CD14-positive monocyte (primary cell): ENCODE measurements at regions not wholly inside any gene's neighbourhood (a gene's known extent, or its start where the extent isn't known, plus 50 kb on each side); places are given as distances from the start of the nearest gene placed in this dataset.

ENCODE experiments used
- DNase-seq, 3 donors: peaks; one replicate each; pipeline ENCODE4 v3.0.0-alpha.2; 2011 to 2022
- H2AFZ ChIP-seq: 2 replicates; pipeline ENCODE4 v1.6.0; 2012; ENCODE audit warnings: mild to moderate bottlenecking, low read depth, low read length, inconsistent platforms; ENCODE audit not compliant: insufficient read depth, poor library complexity, severe bottlenecking
- H3K27ac ChIP-seq, 2 donors: 1 replicate in 1 of 2; 2 replicates in 1 of 2; pipeline ENCODE4 v1.5.1; 2012 to 2013; ENCODE audit warnings: low read length in 2 of 2, control low read depth in 1 of 2, inconsistent platforms in 1 of 2, low read depth in 1 of 2, mild to moderate bottlenecking in 1 of 2
- H3K27me3 ChIP-seq, 2 donors: one replicate each; pipeline versions ENCODE4 v1.6.0 to v1.6.1; 2011 to 2013; ENCODE audit warnings: low read length in 2 of 2; ENCODE audit not compliant: control insufficient read depth in 2 of 2, insufficient read depth in 2 of 2
- H3K36me3 ChIP-seq, 2 donors: replicated peaks in 1 of 2; 1 replicate in 1 of 2; 2 replicates in 1 of 2; pipeline versions ENCODE4 v1.5.1 to v1.6.1; 2012 to 2013; ENCODE audit warnings: low read length in 2 of 2, control low read depth in 1 of 2, inconsistent platforms in 1 of 2, mild to moderate bottlenecking in 1 of 2; ENCODE audit not compliant: insufficient read depth in 2 of 2, control insufficient read depth in 1 of 2
- H3K4me1 ChIP-seq, 2 donors: 1 replicate in 1 of 2; 2 replicates in 1 of 2; pipeline versions ENCODE4 v1.5.1 to v1.6.1; 2012 to 2013; ENCODE audit warnings: low read length in 2 of 2, control low read depth in 1 of 2, inconsistent platforms in 1 of 2, mild to moderate bottlenecking in 1 of 2, moderate library complexity in 1 of 2; ENCODE audit not compliant: insufficient read depth in 2 of 2, control insufficient read depth in 1 of 2
- H3K4me2 ChIP-seq: replicated peaks from 2 replicates; pipeline ENCODE3; 2012; ENCODE audit warnings: low read length, moderate library complexity, mild to moderate bottlenecking; ENCODE audit not compliant: poor library complexity, severe bottlenecking; ENCODE audit errors: extremely low read depth
- H3K4me3 ChIP-seq, 3 experiments: fragments of 200-600 bp in 1 of 3; sonication (generic) in 1 of 3; replicated peaks in 1 of 3; 1 replicate in 2 of 3; 2 replicates in 1 of 3; pipeline ENCODE4 v1.5.1; 2011 to 2013; ENCODE audit warnings: low read length in 3 of 3, mild to moderate bottlenecking in 3 of 3, control low read depth in 2 of 3, low read depth in 2 of 3, inconsistent platforms in 1 of 3, moderate library complexity in 1 of 3
- H3K79me2 ChIP-seq: 2 replicates; pipeline ENCODE4 v1.6.0; 2012; ENCODE audit warnings: mild to moderate bottlenecking, control low read depth, inconsistent platforms, low read length, moderate library complexity; ENCODE audit not compliant: insufficient read depth
- H3K9ac ChIP-seq: 2 replicates; pipeline ENCODE4 v1.6.0; 2017; ENCODE audit warnings: low read length, mild to moderate bottlenecking; ENCODE audit not compliant: insufficient read depth, poor library complexity, severe bottlenecking
- H3K9me3 ChIP-seq, 2 donors: replicated peaks in 1 of 2; 1 replicate in 1 of 2; 2 replicates in 1 of 2; pipeline versions ENCODE4 v1.5.1 to v1.6.1; 2012 to 2013; ENCODE audit warnings: low read length in 2 of 2, control low read depth in 1 of 2; ENCODE audit not compliant: control insufficient read depth in 1 of 2, insufficient read depth in 1 of 2
- H4K20me1 ChIP-seq: 2 replicates; pipeline ENCODE4 v1.6.0; 2012; ENCODE audit warnings: mild to moderate bottlenecking, low read length, control low read depth, moderate library complexity; ENCODE audit not compliant: insufficient read depth
- H3K27ac Mint-ChIP-seq, 7 donors: one replicate each; pipeline ENCODE4 v1.8.0; 2020; ENCODE audit warnings: mild to moderate bottlenecking in 7 of 7, mixed read lengths in 7 of 7, moderate library complexity in 6 of 7, inconsistent platforms in 2 of 7
- H3K27me3 Mint-ChIP-seq, 3 donors: one replicate each; pipeline ENCODE4 v1.8.0; 2021 to 2022; ENCODE audit warnings: low read depth in 3 of 3, mild to moderate bottlenecking in 3 of 3, mixed read lengths in 3 of 3, moderate library complexity in 3 of 3, inconsistent platforms in 1 of 3
- H3K36me3 Mint-ChIP-seq, 2 donors: one replicate each; pipeline ENCODE4 v1.8.0; 2020; ENCODE audit warnings: mixed read lengths in 2 of 2, inconsistent platforms in 1 of 2, mild to moderate bottlenecking in 1 of 2
- H3K4me1 Mint-ChIP-seq: one replicate; pipeline ENCODE4 v1.8.0; 2020; ENCODE audit warnings: mild to moderate bottlenecking, mixed read lengths
- H3K4me3 Mint-ChIP-seq, 2 donors: one replicate each; pipeline ENCODE4 v1.8.0; 2020; ENCODE audit warnings: mild to moderate bottlenecking in 2 of 2, mixed read lengths in 2 of 2, moderate library complexity in 1 of 2
- H3K9me3 Mint-ChIP-seq, 7 donors: one replicate each; pipeline ENCODE4 v1.8.0; 2020 to 2022; ENCODE audit warnings: mixed read lengths in 7 of 7, mild to moderate bottlenecking in 6 of 7, moderate library complexity in 6 of 7, inconsistent platforms in 2 of 7
- WGBS: methylation state at CpG from one replicate; pipeline ENCODE4 v1.1.5; 2013; ENCODE audit warnings: missing lambda C conversion rate; ENCODE audit not compliant: insufficient coverage; 5-methylcytosine and 5-hydroxymethylcytosine counted together
- intact Hi-C, 2 donors: fragments of 100-400 bp; cut with micrococcal nuclease; formaldehyde crosslinking; loops; one replicate each; pipeline versions ENCODE4 v1.15.0 to v1.15.1; 2023
- TF ChIP-seq, protein P1 (sequence below): fragments of 200-600 bp; IDR thresholded peaks from one replicate; pipeline ENCODE4 v1.8.0; 2022; ENCODE audit warnings: antibody characterized with exemption, mild to moderate bottlenecking

DNA sequence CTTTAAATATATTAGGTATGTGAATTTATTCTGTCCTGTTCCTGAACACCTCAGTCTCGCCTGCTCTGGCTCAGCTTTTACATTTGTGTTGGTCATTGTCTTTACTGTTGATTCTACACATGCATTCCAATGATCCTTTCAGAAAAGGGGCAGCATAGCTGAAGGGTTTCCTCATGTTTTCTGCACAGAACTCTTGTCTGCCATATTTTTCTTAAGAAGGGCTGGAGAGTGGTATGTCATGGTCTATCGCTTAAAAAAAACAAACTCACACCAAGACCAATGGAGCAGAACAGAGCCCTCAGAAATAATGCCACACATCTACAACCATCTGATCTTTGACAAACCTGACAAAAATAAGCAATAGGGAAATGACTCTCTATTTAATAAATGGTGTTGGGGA is 215.8 kb upstream of the HSFY2 start:
- no peaks in the 10 kb centered on the region for H3K4me1 ChIP-seq
- no peaks in the 10 kb centered on the region for H4K20me1 ChIP-seq
- Mint-ChIP-seq H3K4me1 (no peaks in the 10 kb centered on the region), H3K9me3 (peaks cover 0 to 2% (median 0%) of the 10 kb centered on the region in 7 donors), H3K27ac (no peak overlapping the region), H3K4me3 (no peak overlapping the region), H3K36me3 (no peaks in the 10 kb centered on the region), H3K27me3 (no peaks in the 10 kb centered on the region)
- peaks cover 0 to 5% of the 10 kb centered on the region in 2 donors for H3K9me3 ChIP-seq
- no peak overlapping the region for H3K4me2 ChIP-seq
- H3K27me3 ChIP-seq, result no peaks in the 10 kb centered on the region
- no peaks in the 10 kb centered on the region for H3K79me2 ChIP-seq
- WGBS, result no CpG with 5 or more reads among the region's 2 CpGs
- H3K27ac ChIP-seq, result no peak overlapping the region
- H3K9ac ChIP-seq, result no peak overlapping the region
- H3K36me3 ChIP-seq, result no peaks in the 10 kb centered on the region
- no peak overlapping the region for H3K4me3 ChIP-seq
- no peak for DNase-seq
- intact Hi-C loops, result no loop called here
- H2AFZ ChIP-seq, result no peak overlapping the region
- TF ChIP-seq, protein P1, sequence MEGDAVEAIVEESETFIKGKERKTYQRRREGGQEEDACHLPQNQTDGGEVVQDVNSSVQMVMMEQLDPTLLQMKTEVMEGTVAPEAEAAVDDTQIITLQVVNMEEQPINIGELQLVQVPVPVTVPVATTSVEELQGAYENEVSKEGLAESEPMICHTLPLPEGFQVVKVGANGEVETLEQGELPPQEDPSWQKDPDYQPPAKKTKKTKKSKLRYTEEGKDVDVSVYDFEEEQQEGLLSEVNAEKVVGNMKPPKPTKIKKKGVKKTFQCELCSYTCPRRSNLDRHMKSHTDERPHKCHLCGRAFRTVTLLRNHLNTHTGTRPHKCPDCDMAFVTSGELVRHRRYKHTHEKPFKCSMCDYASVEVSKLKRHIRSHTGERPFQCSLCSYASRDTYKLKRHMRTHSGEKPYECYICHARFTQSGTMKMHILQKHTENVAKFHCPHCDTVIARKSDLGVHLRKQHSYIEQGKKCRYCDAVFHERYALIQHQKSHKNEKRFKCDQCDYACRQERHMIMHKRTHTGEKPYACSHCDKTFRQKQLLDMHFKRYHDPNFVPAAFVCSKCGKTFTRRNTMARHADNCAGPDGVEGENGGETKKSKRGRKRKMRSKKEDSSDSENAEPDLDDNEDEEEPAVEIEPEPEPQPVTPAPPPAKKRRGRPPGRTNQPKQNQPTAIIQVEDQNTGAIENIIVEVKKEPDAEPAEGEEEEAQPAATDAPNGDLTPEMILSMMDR, result no peak

DNA sequence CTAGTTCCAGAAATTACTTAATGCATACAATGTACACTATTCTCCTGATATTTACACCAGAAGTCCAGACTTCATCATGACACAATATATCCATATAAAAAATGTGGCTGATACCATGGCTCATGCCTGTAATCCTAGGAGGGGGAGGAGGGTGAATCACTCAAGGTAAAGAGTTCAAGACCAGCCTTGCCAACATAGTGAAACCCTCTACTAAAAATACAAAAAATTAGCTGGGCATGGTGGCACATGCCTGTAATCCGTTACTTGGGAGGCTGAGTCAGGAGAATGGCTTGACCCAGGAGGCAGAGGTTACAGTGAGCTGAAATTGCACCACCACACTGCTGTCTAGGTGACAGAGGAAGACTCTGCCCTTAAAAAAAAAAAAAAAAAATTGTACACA is 192.5 kb upstream of the HSFY2 start:
- H3K4me1 ChIP-seq, result no peaks in the 10 kb centered on the region
- no peaks in the 10 kb centered on the region for H3K4me1 Mint-ChIP-seq

More for the DNA sequence above, 192.5 kb upstream of the HSFY2 start:
- DNase-seq, result no peak
- H3K27me3 ChIP-seq, result no peaks in the 10 kb centered on the region
- no peak overlapping the region for H3K4me3 Mint-ChIP-seq
- H2AFZ ChIP-seq, result no peak overlapping the region
- H3K4me3 ChIP-seq, result no peak overlapping the region
- WGBS, result no CpG with 5 or more reads among the region's 1 CpG
- no peaks in the 10 kb centered on the region for H3K27me3 Mint-ChIP-seq
- no peaks in the 10 kb centered on the region for H3K36me3 Mint-ChIP-seq
- H3K79me2 ChIP-seq, result no peaks in the 10 kb centered on the region
- intact Hi-C loops, result no loop called here
- peaks cover 0 to 3% of the 10 kb centered on the region in 2 donors for H3K9me3 ChIP-seq
- TF ChIP-seq, protein P1, result no peak
- H4K20me1 ChIP-seq, result no peaks in the 10 kb centered on the region
- H3K27ac ChIP-seq, result no peak overlapping the region
- no peak overlapping the region for H3K27ac Mint-ChIP-seq
- no peak overlapping the region for H3K9ac ChIP-seq
- no peaks in the 10 kb centered on the region for H3K36me3 ChIP-seq
- H3K9me3 Mint-ChIP-seq, result peaks cover 0 to 7% (median 0%) of the 10 kb centered on the region in 7 donors
- H3K4me2 ChIP-seq, result no peak overlapping the region
